Body of pancreas (tissue), 4 donors: ENCODE measurements at regions not wholly inside any gene's neighbourhood (a gene's known extent, or its start where the extent isn't known, plus 50 kb on each side); places are given as distances from the start of the nearest gene placed in this dataset.

Experiments used
- POLR2A ChIP-seq, 3 donors: fragments of 450-650 bp; IDR thresholded peaks; one replicate each; pipeline ENCODE4 v1.6.1; 2016; ENCODE audit warnings: antibody characterized with exemption in 3 of 3, mild to moderate bottlenecking in 2 of 3
- TF ChIP-seq, protein P1 (sequence below), 7 experiments: fragments of 450-650 bp in 4 of 7; fragments of 200-600 bp in 3 of 7; sonication (generic) in 3 of 7; IDR thresholded peaks; one replicate each; pipeline ENCODE4 v1.5.1; 2016 to 2019; ENCODE audit warnings: antibody characterized with exemption in 7 of 7

DNA sequence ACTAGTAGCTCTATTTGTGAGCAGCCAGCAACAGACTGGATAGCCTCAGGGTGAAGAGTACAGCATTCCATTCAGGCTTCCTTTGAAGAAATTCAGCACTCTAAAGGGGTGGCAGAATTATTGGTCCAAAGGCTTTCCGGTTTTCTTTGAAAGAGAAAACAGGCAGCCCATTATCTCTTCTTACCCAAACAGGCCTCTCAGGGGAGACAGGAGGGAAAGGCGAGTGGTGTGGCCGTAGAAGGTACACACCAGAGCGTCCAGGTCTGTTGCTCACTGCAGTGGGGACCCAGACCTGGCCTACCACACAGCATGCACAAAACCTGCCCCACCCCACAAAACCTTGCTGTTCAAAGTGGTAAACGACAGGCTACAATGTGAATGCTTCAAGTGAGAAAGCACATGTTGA lies 83.3 kb downstream of the ZNF608 start:
- TF ChIP-seq, protein P1, sequence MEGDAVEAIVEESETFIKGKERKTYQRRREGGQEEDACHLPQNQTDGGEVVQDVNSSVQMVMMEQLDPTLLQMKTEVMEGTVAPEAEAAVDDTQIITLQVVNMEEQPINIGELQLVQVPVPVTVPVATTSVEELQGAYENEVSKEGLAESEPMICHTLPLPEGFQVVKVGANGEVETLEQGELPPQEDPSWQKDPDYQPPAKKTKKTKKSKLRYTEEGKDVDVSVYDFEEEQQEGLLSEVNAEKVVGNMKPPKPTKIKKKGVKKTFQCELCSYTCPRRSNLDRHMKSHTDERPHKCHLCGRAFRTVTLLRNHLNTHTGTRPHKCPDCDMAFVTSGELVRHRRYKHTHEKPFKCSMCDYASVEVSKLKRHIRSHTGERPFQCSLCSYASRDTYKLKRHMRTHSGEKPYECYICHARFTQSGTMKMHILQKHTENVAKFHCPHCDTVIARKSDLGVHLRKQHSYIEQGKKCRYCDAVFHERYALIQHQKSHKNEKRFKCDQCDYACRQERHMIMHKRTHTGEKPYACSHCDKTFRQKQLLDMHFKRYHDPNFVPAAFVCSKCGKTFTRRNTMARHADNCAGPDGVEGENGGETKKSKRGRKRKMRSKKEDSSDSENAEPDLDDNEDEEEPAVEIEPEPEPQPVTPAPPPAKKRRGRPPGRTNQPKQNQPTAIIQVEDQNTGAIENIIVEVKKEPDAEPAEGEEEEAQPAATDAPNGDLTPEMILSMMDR (IDR thresholded peaks at IDR 0.05), result no peak
- no peak for TF ChIP-seq POLR2A (IDR thresholded peaks at IDR 0.05)
